ENCODE measurements at regions not wholly inside any gene's neighbourhood (a gene's known extent, or its start where the extent isn't known, plus 50 kb on each side); places are given as distances from the start of the nearest gene placed in this dataset.

GRCh38 chr1:209038735-209039134, 544.8 kb upstream of the CAMK1G start:
- ATAC-seq, result no peak
- BruUV-seq (replicated peaks), result no TSS peak
- Histone ChIP-seq H3K4me3 (ENCODE audit: low read depth in 2 of 2, low read length in 2 of 2) (no peak overlapping the region), H3K9me3 (ENCODE audit: control insufficient read depth, insufficient read depth, low read depth, low read length) (no peaks in the 10 kb centered on the region), H3K4me1 (ENCODE audit: control insufficient read depth, insufficient read depth, low read length) (no peaks in the 10 kb centered on the region), H3K36me3 (ENCODE audit: control insufficient read depth, insufficient read depth, low read length) (no peaks in the 10 kb centered on the region), H3K27ac (ENCODE audit: low read length) (no peak overlapping the region), H3K27me3 (ENCODE audit: control insufficient read depth, insufficient read depth, low read length) (no peaks in the 10 kb centered on the region)
- TF ChIP-seq POLR2AphosphoS5 (IDR thresholded peaks at IDR 0.05; ENCODE audit: low read depth, low read length) (no peak), CTCF (IDR thresholded peaks at IDR 0.05) (no peak), REST (IDR thresholded peaks at IDR 0.05; ENCODE audit: insufficient read depth in 1 of 2, low read depth in 2 of 2, low read length in 1 of 2) (no peak), TCF7L2 (IDR thresholded peaks at IDR 0.05; ENCODE audit: low read depth, low read length) (no peak), SIN3A (IDR thresholded peaks at IDR 0.05; ENCODE audit: borderline replicate concordance, insufficient read depth, low read depth, low read length) (no peak)
- in situ Hi-C loops (cut with HindIII; ENCODE audit: low pct_unique_long_range_greater_than_20kb, low sequenced_read_pairs), result no loop called here
- intact Hi-C loops (cut with micrococcal nuclease; ENCODE audit: unreplicated experiment), result no loop called here
- POLR2A ChIA-PET, result no interaction called here
- CTCF ChIA-PET, result no interaction called here
- DNase-seq (ENCODE audit: low read depth, low spot score), result no peak

- no TSS peak for BruUV-seq (replicated peaks)
- no peak for ATAC-seq
These were observed 543.2 kb upstream of the CAMK1G start for GRCh38 chr1:209040351-209040750.

More at GRCh38 chr1:209040351-209040750, 543.2 kb upstream of the CAMK1G start:
- ChIA-PET POLR2A (no interaction called here), CTCF (no interaction called here)
- intact Hi-C loops (cut with micrococcal nuclease; ENCODE audit: unreplicated experiment) (no loop called here), in situ Hi-C loops (cut with HindIII; ENCODE audit: low pct_unique_long_range_greater_than_20kb, low sequenced_read_pairs) (no loop called here)
- Histone ChIP-seq H3K27ac (ENCODE audit: low read length) (no peak overlapping the region), H3K4me1 (ENCODE audit: control insufficient read depth, insufficient read depth, low read length) (no peaks in the 10 kb centered on the region), H3K36me3 (ENCODE audit: control insufficient read depth, insufficient read depth, low read length) (no peaks in the 10 kb centered on the region), H3K9me3 (ENCODE audit: control insufficient read depth, insufficient read depth, low read depth, low read length) (no peaks in the 10 kb centered on the region), H3K4me3 (ENCODE audit: low read depth in 2 of 2, low read length in 2 of 2) (no peak overlapping the region), H3K27me3 (ENCODE audit: control insufficient read depth, insufficient read depth, low read length) (no peaks in the 10 kb centered on the region)
- DNase-seq (ENCODE audit: low read depth, low spot score), result no peak
- TF ChIP-seq SIN3A (IDR thresholded peaks at IDR 0.05; ENCODE audit: borderline replicate concordance, insufficient read depth, low read depth, low read length) (no peak), TCF7L2 (IDR thresholded peaks at IDR 0.05; ENCODE audit: low read depth, low read length) (no peak), REST (IDR thresholded peaks at IDR 0.05; ENCODE audit: insufficient read depth in 1 of 2, low read depth in 2 of 2, low read length in 1 of 2) (no peak), POLR2AphosphoS5 (IDR thresholded peaks at IDR 0.05; ENCODE audit: low read depth, low read length) (no peak), CTCF (IDR thresholded peaks at IDR 0.05) (no peak)
